ENCODE measurements at regions not wholly inside any gene's neighbourhood (a gene's known extent, or its start where the extent isn't known, plus 50 kb on each side); places are given as distances from the start of the nearest gene placed in this dataset.
A peak's percentile ranks its signal among the peaks of the same experiment; 100 is the strongest.
"Not testable (repeated sequence)": the region's sequence is repeated elsewhere in the genome, so short reads cannot be mapped to it uniquely, and the experiment has no call there.

- Histone ChIP-seq H3K4me3 (no peak overlapping the region), H3K4me1 (no peaks in the 10 kb centered on the region), H3K27ac (no peak overlapping the region), H3K36me3 (no peaks in the 10 kb centered on the region), H3K27me3 (no peaks in the 10 kb centered on the region), H3K9me3 (no peaks in the 10 kb centered on the region)
- TF ChIP-seq CTCF (IDR thresholded peaks at IDR 0.05 in 4 of 5, conservative IDR thresholded peaks at IDR 0.05 in 1 of 5) (no peak), POLR2A (IDR thresholded peaks at IDR 0.05) (no peak)
- ATAC-seq = no peak
- in situ Hi-C loops (cut with MboI; ENCODE audit: low sequenced_read_pairs in 4 of 4) = no loop called here
- intact Hi-C loops (cut with DNase I; ENCODE audit: low total_unique reads) = no loop called here
- DNase-seq = no peak
These were observed 79.7 kb upstream of the MARK1 start for GRCh38 chr1:220448217-220448616.

- DNase-seq; H3K27ac ChIP-seq; ATAC-seq; intact Hi-C loops (cut with DNase I; ENCODE audit: low total_unique reads); H3K9me3 ChIP-seq; H3K36me3 ChIP-seq; H3K4me3 ChIP-seq; H3K4me1 ChIP-seq; H3K27me3 ChIP-seq; in situ Hi-C loops (cut with MboI; ENCODE audit: low sequenced_read_pairs in 4 of 4): not testable (repeated sequence)
These were observed 83.3 kb upstream of the MARK1 start for GRCh38 chr1:220444586-220444985.

GRCh38 chr1:220441211-220441610 is 86.7 kb upstream of the MARK1 start:
- H3K27ac ChIP-seq = no peak overlapping the region
- intact Hi-C loops (cut with DNase I; ENCODE audit: low total_unique reads) = no loop called here
- H3K9me3 ChIP-seq = no peaks in the 10 kb centered on the region
- no peaks in the 10 kb centered on the region for H3K27me3 ChIP-seq
- H3K4me1 ChIP-seq = peaks cover 0 to 1% of the 10 kb centered on the region in 2 donors
- DNase-seq (no peak), ATAC-seq (no peak)
- H3K4me3 ChIP-seq = no peak overlapping the region
- in situ Hi-C loops (cut with MboI; ENCODE audit: low sequenced_read_pairs in 4 of 4) = no loop called here
- no peaks in the 10 kb centered on the region for H3K36me3 ChIP-seq
- TF ChIP-seq POLR2A (IDR thresholded peaks at IDR 0.05) = no peak
- no peak for TF ChIP-seq CTCF (IDR thresholded peaks at IDR 0.05 in 4 of 5, conservative IDR thresholded peaks at IDR 0.05 in 1 of 5)

GRCh38 chr1:220438741-220439140 is 89.2 kb upstream of the MARK1 start:
- intact Hi-C loops (cut with DNase I; ENCODE audit: low total_unique reads) = no loop called here
- peaks cover 0 to 3% of the 10 kb centered on the region in 2 donors for H3K4me1 ChIP-seq
- no peaks in the 10 kb centered on the region for H3K36me3 ChIP-seq
- in situ Hi-C loops (cut with MboI; ENCODE audit: low sequenced_read_pairs in 4 of 4) = no loop called here
- no peaks in the 10 kb centered on the region for H3K9me3 ChIP-seq
- H3K27me3 ChIP-seq = no peaks in the 10 kb centered on the region
- TF ChIP-seq CTCF (IDR thresholded peaks at IDR 0.05 in 4 of 5, conservative IDR thresholded peaks at IDR 0.05 in 1 of 5) (no peak), POLR2A (IDR thresholded peaks at IDR 0.05) (no peak)
- no peak overlapping the region for H3K4me3 ChIP-seq
- DNase-seq (no peak), ATAC-seq (no peak)
- no peak overlapping the region for H3K27ac ChIP-seq

DNA sequence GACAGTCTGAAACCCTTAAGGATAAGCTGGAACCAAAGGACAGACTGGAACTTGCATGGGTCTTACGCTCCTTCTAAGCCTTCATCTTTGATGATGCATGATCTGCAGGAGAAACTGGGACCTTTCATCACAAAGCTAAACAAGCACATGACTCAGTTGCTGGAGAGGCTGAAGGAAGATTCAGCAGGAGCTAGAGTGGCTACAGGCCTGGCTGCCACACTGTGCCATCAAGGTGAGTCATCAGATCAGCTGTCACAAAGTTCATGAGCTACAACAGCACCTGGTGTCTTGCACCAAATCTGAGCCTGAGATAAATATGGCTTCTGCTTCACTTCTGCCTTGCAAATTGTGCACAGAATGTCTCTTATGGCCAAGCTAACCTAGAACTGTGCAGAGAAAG is 95.5 kb upstream of the MARK1 start:
- H3K4me3 ChIP-seq = no peak overlapping the region
- H3K9me3 ChIP-seq = no peaks in the 10 kb centered on the region
- peak overlapping the region in 2 of 4 donors; percentile 43 to 45 for H3K27ac ChIP-seq
- no peak for TF ChIP-seq CTCF (IDR thresholded peaks at IDR 0.05 in 4 of 5, conservative IDR thresholded peaks at IDR 0.05 in 1 of 5)
- TF ChIP-seq POLR2A (IDR thresholded peaks at IDR 0.05) = no peak
- intact Hi-C loops (cut with DNase I; ENCODE audit: low total_unique reads) (no loop called here), in situ Hi-C loops (cut with MboI; ENCODE audit: low sequenced_read_pairs in 4 of 4) (no loop called here)
- DNase-seq (peak; percentile 17 to 78), ATAC-seq (peak; percentile 90 to 99)
- H3K4me1 ChIP-seq = peaks cover 0 to 3% of the 10 kb centered on the region in 2 donors
- no peaks in the 10 kb centered on the region for H3K27me3 ChIP-seq
- no peaks in the 10 kb centered on the region for H3K36me3 ChIP-seq

All from gastrocnemius medialis (tissue), 4 donors.